ENCODE measurements at regions not wholly inside any gene's neighbourhood (a gene's known extent, or its start where the extent isn't known, plus 50 kb on each side); places are given as distances from the start of the nearest gene placed in this dataset.

DNA sequence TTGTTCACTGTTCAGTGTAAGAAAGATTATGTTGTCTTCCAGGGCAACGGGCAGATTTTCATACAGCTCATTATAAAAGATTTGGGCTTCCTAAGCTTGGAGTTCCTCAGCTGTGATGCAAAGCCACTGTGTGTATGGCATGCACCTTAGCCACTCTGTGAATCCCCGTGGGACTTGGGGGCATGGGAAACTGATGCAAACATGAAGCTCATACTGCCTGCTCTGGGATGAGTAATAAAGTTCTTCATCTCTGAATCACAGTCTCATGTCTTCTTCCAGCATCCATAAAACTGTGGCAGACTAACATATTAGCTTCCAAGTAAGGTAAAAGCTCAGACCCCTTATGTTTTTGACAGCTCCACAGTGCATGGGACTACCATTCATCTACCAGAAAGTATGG lies 154.3 kb upstream of the RORA start:
- TF ChIP-seq, protein P1, sequence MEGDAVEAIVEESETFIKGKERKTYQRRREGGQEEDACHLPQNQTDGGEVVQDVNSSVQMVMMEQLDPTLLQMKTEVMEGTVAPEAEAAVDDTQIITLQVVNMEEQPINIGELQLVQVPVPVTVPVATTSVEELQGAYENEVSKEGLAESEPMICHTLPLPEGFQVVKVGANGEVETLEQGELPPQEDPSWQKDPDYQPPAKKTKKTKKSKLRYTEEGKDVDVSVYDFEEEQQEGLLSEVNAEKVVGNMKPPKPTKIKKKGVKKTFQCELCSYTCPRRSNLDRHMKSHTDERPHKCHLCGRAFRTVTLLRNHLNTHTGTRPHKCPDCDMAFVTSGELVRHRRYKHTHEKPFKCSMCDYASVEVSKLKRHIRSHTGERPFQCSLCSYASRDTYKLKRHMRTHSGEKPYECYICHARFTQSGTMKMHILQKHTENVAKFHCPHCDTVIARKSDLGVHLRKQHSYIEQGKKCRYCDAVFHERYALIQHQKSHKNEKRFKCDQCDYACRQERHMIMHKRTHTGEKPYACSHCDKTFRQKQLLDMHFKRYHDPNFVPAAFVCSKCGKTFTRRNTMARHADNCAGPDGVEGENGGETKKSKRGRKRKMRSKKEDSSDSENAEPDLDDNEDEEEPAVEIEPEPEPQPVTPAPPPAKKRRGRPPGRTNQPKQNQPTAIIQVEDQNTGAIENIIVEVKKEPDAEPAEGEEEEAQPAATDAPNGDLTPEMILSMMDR (conservative IDR thresholded peaks at IDR 0.05; ENCODE audit: low read depth, low read length) = no peak
- H3K4me3 ChIP-seq (ENCODE audit: low read length) = no peak overlapping the region
- DNase-seq (ENCODE audit: low read depth) = no peak

DNA sequence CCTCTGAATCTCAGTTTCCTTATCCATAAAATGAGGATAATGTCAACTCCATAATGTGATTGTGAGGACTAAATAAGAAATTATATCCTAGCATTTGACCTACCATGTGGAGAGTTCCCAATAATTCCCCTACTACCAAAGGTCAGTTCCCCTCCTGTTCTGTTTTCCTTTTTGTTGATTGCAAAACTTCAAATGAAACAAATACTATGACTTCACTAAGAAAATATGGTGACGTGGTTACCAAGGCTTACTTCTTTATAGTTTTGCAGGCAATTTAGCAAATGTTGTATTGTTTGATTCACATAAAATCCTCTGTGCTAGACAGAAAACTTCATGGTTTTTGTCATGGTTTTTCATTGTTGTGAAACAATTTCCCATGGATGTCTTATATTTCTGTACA lies 153.8 kb upstream of the RORA start:
- H3K4me3 ChIP-seq (ENCODE audit: low read length) = no peak overlapping the region
- TF ChIP-seq, protein P1 (conservative IDR thresholded peaks at IDR 0.05; ENCODE audit: low read depth, low read length) = no peak
- no peak for DNase-seq (ENCODE audit: low read depth)

DNA sequence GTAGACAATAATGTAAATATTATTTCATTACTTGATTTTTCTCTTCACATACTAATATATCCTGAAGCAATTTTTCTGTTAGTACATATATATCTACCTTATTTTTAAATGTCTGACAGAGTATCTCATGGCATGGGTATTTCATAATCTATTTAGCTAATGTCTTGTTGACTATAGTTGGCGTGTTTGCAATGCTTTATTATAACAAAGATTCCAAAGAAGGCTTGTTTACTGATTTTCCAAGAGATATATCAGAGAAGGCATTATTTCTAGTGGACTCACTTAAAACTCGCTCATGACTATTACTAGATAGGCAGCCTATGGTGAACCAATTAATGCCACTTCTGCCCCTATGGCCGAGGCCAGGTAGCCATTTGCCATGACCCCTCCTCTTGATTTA lies 152.4 kb upstream of the RORA start:
- DNase-seq (ENCODE audit: low read depth) = no peak
- TF ChIP-seq, protein P1 (conservative IDR thresholded peaks at IDR 0.05; ENCODE audit: low read depth, low read length) = no peak

DNA sequence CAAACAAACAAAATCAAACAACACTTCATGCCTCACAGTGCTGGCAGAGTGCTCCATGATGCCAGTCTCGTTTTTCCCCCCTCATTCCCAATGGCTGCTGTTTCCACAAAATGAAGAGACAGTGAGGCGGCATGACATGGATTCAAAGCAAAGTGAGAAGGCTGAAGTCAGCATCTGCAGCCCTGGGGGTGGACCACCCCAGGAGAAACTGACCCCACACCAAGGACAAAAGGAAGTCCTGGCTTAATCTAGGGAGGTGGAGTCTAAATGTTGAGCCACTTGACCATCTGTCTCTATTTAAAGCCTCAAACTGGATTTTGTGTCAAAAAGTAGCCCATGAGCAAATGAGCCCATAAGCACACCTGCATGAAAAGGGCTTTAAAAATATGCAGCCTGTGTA lies 151.2 kb upstream of the RORA start:
- TF ChIP-seq, protein P1 (conservative IDR thresholded peaks at IDR 0.05; ENCODE audit: low read depth, low read length) = no peak
- no peak for DNase-seq (ENCODE audit: low read depth)
- H3K4me3 ChIP-seq (ENCODE audit: low read length) = no peak overlapping the region

More for the DNA sequence above, 152.4 kb upstream of the RORA start:
- H3K4me3 ChIP-seq (ENCODE audit: low read length) = no peak overlapping the region

DNA sequence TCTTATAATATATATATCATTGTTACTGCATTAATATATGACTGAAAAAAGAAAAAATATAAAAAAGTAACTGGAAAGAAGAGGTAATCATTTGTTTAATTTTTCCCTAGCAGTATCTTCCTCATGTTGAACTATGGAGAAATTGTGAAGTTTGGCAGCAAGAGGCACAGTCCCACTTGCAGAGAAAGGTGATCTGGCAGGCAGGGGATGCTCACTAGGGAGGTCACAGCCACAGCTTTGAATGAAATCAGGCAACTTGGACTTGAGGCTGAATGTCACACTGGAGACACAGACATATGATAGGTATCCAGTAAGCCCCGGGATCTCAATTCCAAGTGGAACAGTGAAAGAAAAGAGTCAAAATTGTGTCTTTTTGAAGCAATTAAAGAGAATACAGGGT lies 149.9 kb upstream of the RORA start:
- no peak for DNase-seq (ENCODE audit: low read depth)
- TF ChIP-seq, protein P1 (conservative IDR thresholded peaks at IDR 0.05; ENCODE audit: low read depth, low read length) = no peak
- H3K4me3 ChIP-seq (ENCODE audit: low read length) = no peak overlapping the region

DNA sequence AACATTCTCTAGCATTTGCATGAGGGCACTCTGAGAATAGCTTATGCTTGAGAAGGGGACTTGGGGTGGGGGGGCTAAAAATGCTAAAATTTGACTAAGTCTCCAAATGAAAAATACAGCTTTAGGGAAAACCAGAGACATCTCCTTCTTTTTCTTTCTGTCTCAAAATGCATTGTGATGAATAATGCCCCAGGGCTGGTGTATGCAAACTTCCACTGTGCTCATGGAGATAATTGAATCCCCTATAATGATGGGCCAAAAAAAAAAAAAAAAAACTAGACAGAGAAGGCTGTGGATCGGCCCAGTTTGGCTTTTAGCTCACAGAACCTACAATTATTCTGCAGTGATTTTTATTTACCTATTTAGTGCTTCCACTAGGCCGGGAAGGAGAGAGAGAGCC lies 147.9 kb upstream of the RORA start:
- no peak overlapping the region for H3K4me3 ChIP-seq (ENCODE audit: low read length)
- DNase-seq (ENCODE audit: low read depth) = no peak
- TF ChIP-seq, protein P1 (conservative IDR thresholded peaks at IDR 0.05; ENCODE audit: low read depth, low read length) = no peak

DNA sequence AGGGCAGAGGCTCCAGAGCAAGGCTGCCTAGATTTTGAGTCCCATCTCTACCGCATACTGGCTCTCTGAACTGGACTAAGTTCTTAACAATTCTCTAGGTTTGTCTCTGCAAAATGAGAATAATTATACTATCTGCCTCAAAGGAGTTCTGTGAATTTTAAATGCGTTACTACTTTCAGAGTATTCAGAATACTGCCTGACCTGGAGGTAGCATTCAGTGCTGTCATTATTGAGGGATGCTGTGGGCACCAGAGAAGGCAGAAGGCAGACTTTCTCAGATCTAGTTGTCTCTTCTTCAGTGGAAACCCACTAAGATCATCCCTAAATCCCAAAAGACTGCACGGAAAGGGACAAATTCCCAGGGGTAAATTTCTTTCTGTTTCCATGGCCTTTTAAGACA lies 147.4 kb upstream of the RORA start:
- H3K4me3 ChIP-seq (ENCODE audit: low read length) = no peak overlapping the region
- TF ChIP-seq, protein P1 (conservative IDR thresholded peaks at IDR 0.05; ENCODE audit: low read depth, low read length) = no peak
- DNase-seq (ENCODE audit: low read depth) = no peak
